ENCODE measurements at regions not wholly inside any gene's neighbourhood (a gene's known extent, or its start where the extent isn't known, plus 50 kb on each side); places are given as distances from the start of the nearest gene placed in this dataset.

DNA sequence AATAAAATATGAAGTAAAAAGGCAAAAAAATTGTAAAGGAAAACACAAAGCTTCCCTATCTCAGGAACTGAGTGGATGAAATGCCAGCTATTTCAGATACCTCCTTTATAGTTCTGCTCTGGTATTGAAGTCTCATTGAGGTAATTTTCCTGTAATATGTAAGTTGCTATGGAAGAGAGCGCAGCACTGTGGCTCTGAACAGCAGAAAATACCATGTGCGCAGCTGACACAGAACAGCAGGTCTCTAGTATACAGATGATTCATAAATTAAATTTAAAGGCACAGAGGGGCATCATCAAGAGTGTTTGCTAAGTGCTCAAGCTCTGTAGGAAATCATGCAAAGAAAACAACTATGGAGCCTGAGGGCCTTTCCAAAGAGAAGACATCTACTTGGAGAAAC is 315.3 kb upstream of the CDH7 start:
- H3K79me2 ChIP-seq (ENCODE audit: insufficient read depth, low read depth) = no peaks in the 10 kb centered on the region

GRCh38 chr18:65429601-65430000 is 321.2 kb upstream of the CDH7 start:
- no peak overlapping the region for H3K4me2 ChIP-seq
- TF ChIP-seq, protein P1, sequence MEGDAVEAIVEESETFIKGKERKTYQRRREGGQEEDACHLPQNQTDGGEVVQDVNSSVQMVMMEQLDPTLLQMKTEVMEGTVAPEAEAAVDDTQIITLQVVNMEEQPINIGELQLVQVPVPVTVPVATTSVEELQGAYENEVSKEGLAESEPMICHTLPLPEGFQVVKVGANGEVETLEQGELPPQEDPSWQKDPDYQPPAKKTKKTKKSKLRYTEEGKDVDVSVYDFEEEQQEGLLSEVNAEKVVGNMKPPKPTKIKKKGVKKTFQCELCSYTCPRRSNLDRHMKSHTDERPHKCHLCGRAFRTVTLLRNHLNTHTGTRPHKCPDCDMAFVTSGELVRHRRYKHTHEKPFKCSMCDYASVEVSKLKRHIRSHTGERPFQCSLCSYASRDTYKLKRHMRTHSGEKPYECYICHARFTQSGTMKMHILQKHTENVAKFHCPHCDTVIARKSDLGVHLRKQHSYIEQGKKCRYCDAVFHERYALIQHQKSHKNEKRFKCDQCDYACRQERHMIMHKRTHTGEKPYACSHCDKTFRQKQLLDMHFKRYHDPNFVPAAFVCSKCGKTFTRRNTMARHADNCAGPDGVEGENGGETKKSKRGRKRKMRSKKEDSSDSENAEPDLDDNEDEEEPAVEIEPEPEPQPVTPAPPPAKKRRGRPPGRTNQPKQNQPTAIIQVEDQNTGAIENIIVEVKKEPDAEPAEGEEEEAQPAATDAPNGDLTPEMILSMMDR (conservative IDR thresholded peaks at IDR 0.05; ENCODE audit: low read depth, low read length) = no peak

More for the DNA sequence above, 315.3 kb upstream of the CDH7 start:
- Histone ChIP-seq H3K4me1 (ENCODE audit: low read depth, poor library complexity, severe bottlenecking) (no peaks in the 10 kb centered on the region), H3K9ac (no peak overlapping the region), H3K4me3 (IDR thresholded peaks at IDR 0.05; ENCODE audit: insufficient read depth, low read depth, low read length) (no peak overlapping the region), H3K36me3 (ENCODE audit: insufficient read depth) (no peaks in the 10 kb centered on the region), H3K4me2 (no peak overlapping the region), H4K20me1 (ENCODE audit: insufficient read depth) (no peaks in the 10 kb centered on the region), H3K27ac (no peak overlapping the region), H3K27me3 (ENCODE audit: insufficient read depth, low read depth) (no peaks in the 10 kb centered on the region), H2AFZ (ENCODE audit: low read depth) (no peak overlapping the region)
- TF ChIP-seq, protein P1 (conservative IDR thresholded peaks at IDR 0.05; ENCODE audit: low read depth, low read length) = no peak

DNA sequence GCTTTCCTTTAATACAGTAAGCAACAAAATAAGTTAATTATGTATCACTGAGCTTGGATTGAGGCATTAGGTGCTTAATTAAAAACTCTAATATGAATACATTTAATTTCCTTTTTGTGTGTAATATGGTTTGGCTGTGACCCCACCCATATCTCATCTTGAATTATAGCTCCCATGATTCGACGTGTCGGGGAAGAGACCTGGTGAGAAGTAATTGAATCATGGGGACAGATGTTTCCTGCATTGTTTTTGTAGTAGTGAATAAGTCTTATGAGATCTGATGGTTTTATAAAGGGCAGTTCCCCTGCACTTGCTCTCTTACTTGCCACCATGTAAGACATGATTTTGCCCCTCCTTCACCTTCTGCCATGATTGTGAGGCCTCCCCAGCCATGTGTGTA is 325.4 kb upstream of the CDH7 start:
- Histone ChIP-seq H3K9ac (no peak overlapping the region), H3K27ac (no peak overlapping the region), H4K20me1 (ENCODE audit: insufficient read depth) (no peaks in the 10 kb centered on the region), H2AFZ (ENCODE audit: low read depth) (no peak overlapping the region), H3K4me3 (IDR thresholded peaks at IDR 0.05; ENCODE audit: insufficient read depth, low read depth, low read length) (no peak overlapping the region), H3K79me2 (ENCODE audit: insufficient read depth, low read depth) (no peaks in the 10 kb centered on the region), H3K4me1 (ENCODE audit: low read depth, poor library complexity, severe bottlenecking) (no peaks in the 10 kb centered on the region), H3K27me3 (ENCODE audit: insufficient read depth, low read depth) (no peaks in the 10 kb centered on the region), H3K4me2 (no peak overlapping the region), H3K36me3 (ENCODE audit: insufficient read depth) (no peaks in the 10 kb centered on the region)
- TF ChIP-seq, protein P1 (conservative IDR thresholded peaks at IDR 0.05; ENCODE audit: low read depth, low read length) = no peak

More at GRCh38 chr18:65429601-65430000, 321.2 kb upstream of the CDH7 start:
- Histone ChIP-seq H2AFZ (ENCODE audit: low read depth) (no peak overlapping the region), H3K27ac (no peak overlapping the region), H3K36me3 (ENCODE audit: insufficient read depth) (no peaks in the 10 kb centered on the region), H3K4me1 (ENCODE audit: low read depth, poor library complexity, severe bottlenecking) (no peaks in the 10 kb centered on the region), H3K4me3 (IDR thresholded peaks at IDR 0.05; ENCODE audit: insufficient read depth, low read depth, low read length) (no peak overlapping the region), H3K79me2 (ENCODE audit: insufficient read depth, low read depth) (no peaks in the 10 kb centered on the region), H4K20me1 (ENCODE audit: insufficient read depth) (no peaks in the 10 kb centered on the region), H3K9ac (no peak overlapping the region), H3K27me3 (ENCODE audit: insufficient read depth, low read depth) (no peaks in the 10 kb centered on the region)

- no peak overlapping the region for H3K9ac ChIP-seq
- no peaks in the 10 kb centered on the region for H3K79me2 ChIP-seq (ENCODE audit: insufficient read depth, low read depth)
- no peaks in the 10 kb centered on the region for H3K27me3 ChIP-seq (ENCODE audit: insufficient read depth, low read depth)
- H3K4me2 ChIP-seq = no peak overlapping the region
- no peak overlapping the region for H3K27ac ChIP-seq
- no peak overlapping the region for H2AFZ ChIP-seq (ENCODE audit: low read depth)
- TF ChIP-seq, protein P1 (conservative IDR thresholded peaks at IDR 0.05; ENCODE audit: low read depth, low read length) = no peak
- H3K4me1 ChIP-seq (ENCODE audit: low read depth, poor library complexity, severe bottlenecking) = no peaks in the 10 kb centered on the region
- H4K20me1 ChIP-seq (ENCODE audit: insufficient read depth) = no peaks in the 10 kb centered on the region
- no peaks in the 10 kb centered on the region for H3K36me3 ChIP-seq (ENCODE audit: insufficient read depth)
- H3K4me3 ChIP-seq (IDR thresholded peaks at IDR 0.05; ENCODE audit: insufficient read depth, low read depth, low read length) = no peak overlapping the region
Observed at GRCh38 chr18:65423776-65424175, 327.0 kb upstream of the CDH7 start.

Measured in KMS-11 (cell line).